IPS DF 4.7 (cell line): ENCODE measurements at regions not wholly inside any gene's neighbourhood (a gene's known extent, or its start where the extent isn't known, plus 50 kb on each side); places are given as distances from the start of the nearest gene placed in this dataset.

Experiments
- DNase-seq: peaks from one replicate; pipeline ENCODE4 v3.0.0-alpha.2; 2013; ENCODE audit warnings: low spot score; ENCODE audit errors: extremely low read depth

DNA sequence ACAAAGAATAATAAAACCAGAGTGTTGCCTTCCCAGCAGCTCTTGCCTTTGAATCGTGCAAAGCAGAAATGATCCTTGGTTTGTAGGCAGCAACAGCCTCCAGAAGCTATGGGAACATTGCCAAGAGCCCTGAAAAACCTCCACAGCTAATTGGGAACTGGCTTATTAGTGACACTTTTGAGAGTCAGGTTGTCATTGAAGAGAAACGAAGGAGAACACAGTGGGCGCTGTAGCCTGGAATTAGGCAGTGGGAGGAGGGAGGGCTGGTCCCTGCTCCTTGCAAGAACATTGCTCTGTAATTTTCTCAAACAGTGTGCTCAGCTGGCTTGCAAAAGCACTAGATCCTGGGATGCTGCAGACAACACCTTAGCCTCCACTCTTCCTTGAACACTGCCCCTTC, 331.5 kb upstream of the EMCN start:
- DNase-seq = no peak

DNA sequence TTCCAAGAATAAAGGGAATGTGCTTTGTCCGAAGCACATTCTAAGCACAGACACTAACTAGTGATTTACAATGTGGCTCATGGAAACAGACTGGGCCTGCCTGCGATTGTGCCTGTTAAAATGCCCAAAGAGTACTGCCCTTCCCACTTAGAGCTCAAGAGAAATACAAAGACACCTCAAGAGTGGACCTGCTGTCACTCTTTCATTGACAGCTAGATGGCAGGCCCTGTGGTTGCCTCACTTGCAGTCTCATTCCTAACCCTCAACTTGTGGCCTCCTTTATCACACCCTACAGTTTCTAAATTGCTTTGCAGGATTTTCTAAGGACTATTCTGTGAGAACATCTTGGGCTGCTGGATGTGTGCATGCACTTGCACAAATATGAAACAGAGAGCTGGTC, 331.0 kb upstream of the EMCN start:
- DNase-seq = no peak

GRCh38 chr4:100843910-100844309, 326.1 kb upstream of the EMCN start:
- DNase-seq = no peak

DNA sequence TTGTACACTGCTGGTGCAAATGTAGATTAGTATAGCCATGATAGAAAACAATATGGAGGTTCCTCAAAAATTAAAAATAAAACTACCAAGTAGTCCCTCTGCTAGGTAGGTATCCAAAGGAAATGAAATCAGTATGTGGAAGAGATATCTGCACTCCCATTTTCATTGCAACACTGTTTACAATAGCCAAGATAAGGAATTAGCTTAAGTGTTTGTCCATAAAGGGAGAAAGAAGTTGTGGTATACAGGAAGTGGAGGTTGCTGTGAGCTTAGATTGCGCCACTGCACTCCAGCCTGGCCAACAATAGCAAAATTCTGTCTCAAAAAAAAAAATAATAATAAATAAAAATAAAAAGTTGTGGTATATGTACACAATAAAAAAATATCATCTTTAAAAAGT, 325.0 kb upstream of the EMCN start:
- no peak for DNase-seq

GRCh38 chr4:100841911-100842310, 324.1 kb upstream of the EMCN start:
- no peak for DNase-seq

- no peak for DNase-seq
Measured at GRCh38 chr4:100839712-100840111, 321.9 kb upstream of the EMCN start.

- DNase-seq = no peak
Measured at GRCh38 chr4:100838286-100838685, 320.5 kb upstream of the EMCN start.

- no peak for DNase-seq
Measured at GRCh38 chr4:100836929-100837328, 319.1 kb upstream of the EMCN start.

DNA sequence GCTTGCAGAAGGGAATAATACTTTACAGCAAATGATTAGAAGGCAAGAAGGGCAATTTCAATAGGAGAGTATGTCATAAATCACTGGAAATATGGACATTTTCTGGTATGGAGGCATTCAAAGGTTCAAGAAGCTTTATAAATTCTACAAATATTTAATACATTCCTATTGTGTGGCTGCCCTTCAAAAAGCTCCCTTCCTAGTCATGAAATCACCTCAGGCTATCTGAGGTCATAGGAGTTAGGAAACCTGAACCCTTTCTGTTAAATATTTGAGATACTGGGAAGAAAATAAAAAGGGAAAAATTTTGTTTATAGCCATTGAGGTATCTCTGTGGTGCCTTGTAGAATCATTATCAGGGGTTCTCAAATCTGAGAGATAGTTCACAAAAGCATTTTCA, 316.8 kb upstream of the EMCN start:
- no peak for DNase-seq

- DNase-seq = no peak
Measured at GRCh38 chr4:100833906-100834305, 316.1 kb upstream of the EMCN start.

- no peak for DNase-seq
Measured at GRCh38 chr4:100828986-100829685, 311.3 kb upstream of the EMCN start.

GRCh38 chr4:100828364-100828763, 310.5 kb upstream of the EMCN start:
- DNase-seq = no peak

GRCh38 chr4:100827756-100828155, 309.9 kb upstream of the EMCN start:
- DNase-seq = no peak

DNA sequence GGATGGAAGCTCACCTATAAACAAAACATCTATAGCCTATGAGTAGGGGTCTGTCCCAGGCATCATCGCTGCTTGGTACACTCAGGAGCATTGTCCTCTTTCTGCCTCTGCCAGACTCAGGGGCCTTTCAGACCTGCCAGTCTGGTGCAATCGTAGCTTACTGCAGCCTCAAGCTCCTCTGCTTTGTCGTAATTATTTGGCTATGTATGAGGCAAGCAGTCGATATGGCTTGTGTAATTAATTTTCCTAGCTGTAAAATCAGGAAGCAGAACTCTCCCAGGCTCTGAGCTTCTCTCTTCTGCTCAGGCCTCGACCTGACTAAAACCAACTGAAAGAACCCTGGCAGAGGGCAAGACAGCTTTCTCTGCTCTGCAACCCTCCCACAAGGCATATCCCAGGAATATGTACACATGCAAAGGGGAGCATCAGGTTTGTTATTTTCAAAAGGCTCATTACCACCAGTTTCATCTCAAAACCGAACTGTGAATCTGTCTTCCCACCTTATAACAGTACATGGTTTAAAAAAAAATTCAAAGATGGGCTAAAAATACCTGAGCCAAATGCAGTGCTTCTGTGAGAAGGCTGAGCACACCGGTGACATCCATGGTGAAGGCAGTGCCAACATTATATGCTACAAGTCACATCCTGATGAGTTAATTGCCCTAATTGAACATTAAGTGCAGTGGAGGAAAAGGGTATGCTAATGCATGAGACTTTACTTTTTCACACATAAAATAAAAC, 309.2 kb upstream of the EMCN start:
- no peak for DNase-seq

DNA sequence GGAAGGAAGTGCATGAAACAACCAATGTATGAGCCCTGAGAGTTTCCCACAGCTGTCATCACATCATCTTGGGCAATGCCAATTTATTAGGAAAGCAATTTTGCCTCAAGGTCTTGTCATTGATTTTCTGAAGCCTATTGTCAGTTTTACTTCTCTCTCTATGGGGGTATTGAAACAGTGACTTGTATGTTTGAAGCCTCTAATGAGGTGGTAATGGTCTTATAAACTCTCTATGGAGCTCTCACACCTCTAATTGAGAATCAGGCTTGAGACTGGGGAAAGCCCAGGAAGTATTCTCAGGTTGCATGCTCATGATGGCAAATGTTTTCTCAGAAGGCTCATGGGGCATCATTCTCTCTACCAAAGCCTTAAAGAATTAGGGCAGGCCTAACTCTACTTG, 308.2 kb upstream of the EMCN start:
- no peak for DNase-seq

DNA sequence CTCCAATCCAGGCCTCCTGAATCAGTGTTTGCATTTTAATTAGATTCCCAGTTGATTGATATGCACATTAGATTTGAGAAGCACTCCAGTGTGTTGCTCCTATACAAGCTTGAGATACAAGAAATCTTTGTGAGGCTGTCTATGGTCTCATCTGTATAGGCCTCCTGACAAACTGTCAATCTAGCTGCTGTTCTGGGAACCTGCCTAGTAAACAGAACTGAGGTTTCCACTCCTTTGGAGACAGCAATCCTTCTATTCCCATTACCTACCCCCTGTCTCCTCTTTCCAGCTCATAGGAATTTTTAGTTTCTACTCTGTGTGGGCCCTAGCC, 306.1 kb upstream of the EMCN start:
- no peak for DNase-seq

GRCh38 chr4:100823066-100823992, 305.5 kb upstream of the EMCN start:
- no peak for DNase-seq

DNA sequence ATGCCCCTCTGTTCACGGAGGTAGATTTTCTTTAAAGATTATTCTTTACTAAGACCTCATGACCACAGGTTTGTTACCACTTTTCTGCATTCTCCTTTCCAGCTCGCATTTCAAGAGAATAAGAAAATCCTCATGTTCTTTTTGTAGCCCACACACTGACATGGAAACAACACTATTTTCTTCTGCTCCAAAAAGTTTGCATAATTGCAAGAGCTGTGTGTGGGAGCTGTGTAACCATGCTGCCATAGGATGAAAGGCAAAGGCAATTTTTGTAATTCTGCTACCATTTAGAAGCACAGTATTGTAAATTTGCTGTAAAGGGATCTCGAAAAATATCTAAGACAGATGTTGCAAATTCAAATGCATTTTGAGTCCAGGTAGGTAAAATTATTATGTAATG, 302.4 kb upstream of the EMCN start:
- no peak for DNase-seq

GRCh38 chr4:100819505-100819904, 301.7 kb upstream of the EMCN start:
- no peak for DNase-seq

GRCh38 chr4:100816436-100817045, 298.7 kb upstream of the EMCN start:
- DNase-seq = no peak

DNA sequence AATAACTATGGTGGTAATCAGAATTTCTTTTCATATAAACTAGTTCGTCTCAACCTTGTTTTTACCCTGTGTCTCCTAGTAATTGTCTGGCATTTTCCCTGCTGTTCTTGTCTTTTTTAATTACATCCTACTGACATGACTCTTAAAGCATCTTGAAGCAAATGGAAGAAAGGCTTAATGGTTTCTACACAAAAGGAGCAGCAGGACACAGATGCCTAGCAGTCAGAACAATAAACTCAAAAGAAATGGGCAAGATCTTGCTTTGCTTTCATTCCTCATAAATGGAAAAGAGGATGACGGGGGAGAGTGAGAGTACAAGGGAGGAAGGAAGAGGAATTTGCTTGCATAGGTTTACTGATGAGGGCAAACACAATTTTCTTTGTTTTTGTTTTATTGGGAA, 293.2 kb upstream of the EMCN start:
- no peak for DNase-seq

DNA sequence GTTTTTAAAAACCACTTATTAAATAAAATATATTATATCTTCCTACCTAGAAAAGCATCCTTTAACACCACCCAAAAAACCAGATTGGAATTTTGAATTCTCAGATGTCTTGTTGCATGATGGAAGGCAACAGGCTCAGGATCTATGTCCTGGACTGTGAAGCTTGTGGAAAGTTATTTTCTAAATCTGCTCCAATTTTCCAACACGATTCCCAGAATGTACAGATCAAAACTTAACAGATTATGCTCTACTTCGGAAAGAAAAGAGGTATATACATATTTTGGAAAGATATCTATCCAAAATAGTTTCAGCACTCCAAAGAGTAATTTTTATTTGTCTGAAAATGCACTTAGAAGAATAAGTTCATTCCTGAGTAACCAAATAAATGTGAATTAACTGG, 291.7 kb upstream of the EMCN start:
- DNase-seq = no peak
